GM21528 (cell line): ENCODE measurements at regions not wholly inside any gene's neighbourhood (a gene's known extent, or its start where the extent isn't known, plus 50 kb on each side); places are given as distances from the start of the nearest gene placed in this dataset.
"Not testable (repeated sequence)": the region's sequence is repeated elsewhere in the genome, so short reads cannot be mapped to it uniquely, and the experiment has no call there.

Experiments
- ATAC-seq: cut with Tn5 transposase; IDR thresholded peaks from one replicate; pipeline ENCODE4 v1.9.1; 2021; ENCODE audit warnings: mild to moderate bottlenecking, moderate library complexity; ENCODE audit not compliant: unreplicated experiment, low FRiP score

DNA sequence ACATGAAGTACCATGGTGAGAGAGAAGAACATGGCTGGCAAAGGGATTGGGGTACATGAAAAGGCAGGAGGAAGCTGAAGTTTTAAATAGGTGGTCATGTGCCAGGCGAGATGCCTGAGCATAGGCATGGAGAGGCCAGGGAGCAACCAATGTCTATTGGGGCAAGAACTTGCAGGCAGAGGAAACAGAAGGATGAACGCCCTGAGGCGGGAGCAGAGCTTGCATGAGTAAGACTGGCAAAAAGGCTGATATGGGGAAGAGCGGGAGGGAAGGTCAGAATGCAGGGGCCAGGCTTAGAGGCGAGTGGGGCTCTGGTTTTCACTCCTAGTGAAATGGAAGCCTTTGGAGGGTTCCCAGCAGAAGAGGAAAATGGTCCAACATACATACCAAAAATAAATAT is 52.5 kb upstream of the VSTM5 start:
- ATAC-seq = no peak

DNA sequence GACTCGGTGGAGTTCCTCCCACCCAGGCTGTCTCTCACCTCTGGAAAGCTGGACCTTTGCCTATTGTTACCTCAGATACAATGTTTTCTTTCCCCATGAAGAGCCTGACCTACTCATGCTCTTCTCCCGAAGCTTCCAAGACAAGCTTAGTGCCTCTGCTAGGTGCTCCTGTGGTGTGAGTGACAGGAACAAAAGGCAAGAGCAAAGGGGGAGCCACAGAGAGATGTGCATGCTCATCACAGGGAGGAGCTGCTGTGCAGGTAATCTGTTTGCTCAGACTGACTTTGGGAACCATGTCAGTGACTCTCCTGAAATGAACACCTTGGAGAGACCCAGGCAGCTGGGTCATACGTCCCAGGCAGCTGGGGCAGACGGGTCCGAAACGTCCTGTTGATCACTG is 53.6 kb upstream of the VSTM5 start:
- no peak for ATAC-seq

DNA sequence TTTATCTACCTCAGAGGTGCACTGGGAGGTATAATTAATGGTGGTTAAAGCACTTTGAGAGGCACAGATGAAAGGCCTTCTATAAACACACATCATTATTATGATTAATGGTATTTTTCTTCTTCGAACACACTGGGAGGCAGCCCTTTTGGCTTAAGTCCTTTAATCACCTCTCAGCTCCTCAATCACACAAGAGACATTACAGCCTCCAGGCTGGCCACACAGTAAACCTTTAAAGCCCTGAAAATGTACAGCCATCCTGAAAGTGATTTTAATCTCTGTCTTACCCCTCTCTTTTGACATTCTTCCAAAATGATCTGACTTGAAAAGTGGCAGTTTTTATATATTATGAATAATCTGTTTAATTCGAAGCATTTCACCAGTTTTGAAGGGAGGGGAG is 54.3 kb upstream of the VSTM5 start:
- no peak for ATAC-seq

- no peak for ATAC-seq
Measured at GRCh38 chr11:93905384-93905783, 55.0 kb upstream of the VSTM5 start.

DNA sequence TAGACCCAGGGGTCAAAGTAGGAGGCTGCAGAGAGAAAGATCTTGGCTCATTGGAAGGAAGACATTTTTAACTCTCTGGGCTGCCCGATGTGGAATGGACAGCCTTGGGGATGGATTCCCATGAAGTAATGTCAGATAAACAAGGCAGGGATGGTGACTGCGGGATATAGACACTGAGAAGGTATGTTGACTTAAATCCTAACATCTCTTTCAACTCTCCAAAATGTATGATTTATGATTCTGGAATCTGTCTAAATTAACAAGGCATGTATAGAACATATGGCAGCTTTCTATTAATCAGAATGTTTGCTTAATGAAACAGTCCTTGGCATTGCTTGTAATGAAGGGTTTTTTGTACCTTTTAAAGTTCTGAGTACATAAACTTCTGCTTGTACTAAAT is 56.1 kb upstream of the VSTM5 start:
- no peak for ATAC-seq

DNA sequence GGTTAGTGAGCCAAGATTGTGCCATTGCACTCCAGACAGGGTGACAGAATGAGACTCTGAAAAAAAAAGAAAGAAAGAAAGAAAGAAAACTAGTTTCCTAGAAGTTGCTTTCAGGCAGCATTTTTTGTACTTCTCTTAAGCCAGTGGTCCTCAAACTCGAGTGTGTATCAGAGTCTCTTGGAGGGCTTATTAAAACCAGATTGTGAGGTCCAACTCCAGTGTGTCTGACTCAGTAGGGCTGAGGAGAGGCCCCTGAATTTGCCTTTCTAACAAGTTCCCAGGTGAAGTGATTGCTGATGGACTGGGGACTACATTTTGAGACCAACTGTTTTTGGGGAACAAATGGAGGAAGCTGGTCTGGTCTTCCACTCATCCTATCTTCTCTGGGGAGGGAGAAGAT is 57.5 kb upstream of the VSTM5 start:
- ATAC-seq = no peak

DNA sequence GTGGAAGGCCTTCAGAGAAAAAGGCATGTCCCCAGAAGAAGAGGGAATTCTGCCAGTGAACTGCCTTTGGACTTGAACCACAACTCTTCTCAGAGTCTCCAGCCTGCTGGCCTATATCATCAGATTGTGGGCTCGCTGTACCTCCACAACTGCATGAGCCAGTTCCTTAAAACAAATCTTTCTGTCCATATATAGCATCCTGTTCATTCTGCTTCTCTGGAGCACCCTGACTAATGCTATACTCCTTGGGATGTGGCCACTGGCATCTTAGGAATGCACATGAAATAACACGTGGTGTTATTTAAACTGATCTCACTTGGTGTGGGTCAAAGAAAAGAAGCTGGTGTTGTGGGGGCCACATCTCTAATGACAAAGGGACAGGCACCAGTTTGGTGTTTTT is 58.3 kb upstream of the VSTM5 start:
- ATAC-seq = no peak

GRCh38 chr11:93917673-93918072 is 67.3 kb upstream of the VSTM5 start:
- ATAC-seq = no peak

DNA sequence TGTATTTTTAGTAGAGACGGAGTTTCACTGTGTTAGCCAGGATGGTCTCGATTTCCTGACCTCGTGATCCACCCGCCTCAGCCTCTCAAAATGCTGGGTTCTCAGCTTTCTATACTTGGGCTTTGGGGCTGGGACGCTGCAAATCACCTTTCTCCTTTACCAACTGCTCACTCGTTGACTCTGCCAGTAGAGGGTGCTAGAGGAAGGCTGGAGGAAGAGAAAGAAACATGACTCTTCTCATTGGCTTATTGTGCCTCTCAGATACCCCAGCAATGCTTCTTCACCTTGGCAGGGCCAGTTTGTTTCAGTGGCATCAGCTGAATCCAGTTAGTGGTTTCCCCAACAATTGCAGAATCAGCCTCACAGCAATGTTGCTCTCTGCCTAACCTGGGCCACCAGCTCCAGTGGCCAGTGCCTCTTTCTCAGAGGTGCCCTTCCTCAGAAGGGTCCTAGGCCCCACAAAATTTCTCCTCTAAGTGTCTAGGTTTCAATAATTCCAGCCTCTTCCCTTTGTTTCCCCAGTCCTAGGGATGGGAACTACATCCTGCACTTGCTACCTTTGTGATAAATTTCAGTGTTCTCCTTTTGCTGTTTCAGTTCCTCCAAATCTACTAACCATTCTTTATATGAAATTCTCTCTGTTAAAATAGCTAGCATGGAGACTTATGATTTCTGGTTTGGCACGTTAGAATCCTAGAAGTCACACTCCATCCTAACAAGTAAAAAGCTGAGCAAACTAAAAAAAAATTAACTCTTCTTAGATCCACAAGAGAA is 71.5 kb upstream of the VSTM5 start:
- peak; percentile 75 for ATAC-seq

- ATAC-seq = no peak
Measured at GRCh38 chr11:93922830-93923229, 72.4 kb upstream of the VSTM5 start.

DNA sequence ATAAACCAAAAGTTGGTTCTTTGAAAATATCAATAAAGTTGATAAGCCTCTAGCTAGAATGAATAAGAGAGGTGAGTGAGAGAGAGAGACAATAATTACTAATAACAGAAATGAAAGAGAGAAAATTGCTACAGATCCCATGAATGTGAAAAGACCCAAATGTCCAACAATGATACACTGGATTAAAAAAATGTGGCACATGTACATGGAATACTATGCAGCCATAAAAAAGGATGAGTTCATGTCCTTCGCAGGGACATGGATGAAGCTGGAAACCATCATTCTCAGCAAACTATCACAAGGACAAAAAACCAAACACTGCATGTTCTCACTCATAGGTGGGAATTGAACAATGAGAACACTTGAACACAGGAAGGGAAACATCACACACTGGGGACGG is 75.7 kb upstream of the VSTM5 start:
- ATAC-seq = not testable (repeated sequence)

GRCh38 chr11:93929407-93929806 is 79.0 kb upstream of the VSTM5 start:
- no peak for ATAC-seq

GRCh38 chr11:93933230-93933629 is 82.8 kb upstream of the VSTM5 start:
- no peak for ATAC-seq

DNA sequence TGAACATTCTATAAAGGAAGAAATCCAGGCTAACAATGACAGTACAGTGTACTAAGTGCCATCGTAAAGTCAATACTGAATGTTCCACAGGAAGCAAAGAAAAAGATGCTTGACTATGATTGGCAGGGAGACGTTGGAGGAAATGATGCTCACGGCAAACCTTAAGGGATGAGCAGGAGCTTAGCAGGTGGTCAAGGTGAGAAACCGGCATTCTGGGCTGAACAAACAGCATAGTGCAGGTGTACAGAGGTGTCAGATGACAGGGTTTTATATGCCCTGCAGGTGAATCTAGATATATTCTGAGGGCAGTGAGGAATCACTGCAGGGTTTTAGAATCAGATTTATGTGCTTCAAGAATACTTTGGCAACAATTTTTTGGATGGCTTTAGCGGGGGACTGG is 85.3 kb upstream of the HEPHL1 start:
- ATAC-seq = no peak

DNA sequence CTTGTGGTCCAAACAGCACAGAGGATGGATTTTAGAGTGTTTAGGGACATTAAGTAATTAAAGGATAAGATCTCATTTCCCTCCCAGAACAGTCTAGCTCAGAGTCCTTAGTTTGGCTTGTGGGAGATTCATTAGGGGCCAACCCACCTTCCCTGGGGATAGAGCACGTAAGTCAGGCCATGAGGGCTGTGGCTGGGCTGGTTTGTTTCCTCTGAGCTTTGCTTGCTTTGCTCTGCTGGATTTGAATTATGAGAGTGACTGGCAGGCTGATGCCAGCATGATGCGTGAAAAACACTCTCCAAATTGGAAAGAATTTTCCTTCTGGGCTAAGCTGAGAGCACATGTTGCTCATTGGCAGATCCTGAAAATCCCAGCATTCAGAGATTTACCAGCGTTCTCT is 84.7 kb upstream of the HEPHL1 start:
- ATAC-seq = no peak

DNA sequence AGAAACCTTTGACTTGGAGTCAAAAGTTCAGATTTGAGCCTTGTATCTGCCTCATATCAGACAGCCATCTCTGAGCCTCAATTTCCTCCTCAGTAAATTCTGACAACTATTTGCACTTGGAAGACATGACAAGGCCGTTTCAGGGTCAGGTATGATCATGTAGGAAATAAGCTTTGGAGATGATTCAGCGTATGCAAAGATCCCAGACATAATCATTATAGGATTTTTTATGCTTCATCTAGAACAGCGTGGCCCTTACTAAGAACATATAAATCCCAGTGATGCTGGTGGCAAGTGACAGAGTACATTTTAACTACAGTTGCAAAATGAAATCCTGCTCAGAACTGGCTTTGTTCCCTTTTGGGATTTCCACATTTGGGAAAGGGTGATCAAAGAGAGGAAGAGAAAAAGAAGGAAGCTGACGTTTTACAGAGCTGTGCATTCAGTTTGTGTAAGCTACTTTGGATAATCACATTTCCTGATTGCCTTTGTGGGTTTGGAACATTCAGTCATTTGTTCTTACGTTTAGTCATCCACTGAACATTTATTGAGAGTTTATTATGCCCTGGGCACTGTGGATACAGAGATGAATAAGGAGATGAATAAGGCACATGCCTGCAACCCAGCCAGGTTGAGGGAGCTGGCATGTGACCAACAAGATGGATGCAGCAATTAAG is 81.9 kb upstream of the HEPHL1 start:
- ATAC-seq = no peak

GRCh38 chr11:93940395-93940794 is 80.8 kb upstream of the HEPHL1 start:
- ATAC-seq = no peak

- ATAC-seq = no peak
Measured at GRCh38 chr11:93942176-93942575, 79.0 kb upstream of the HEPHL1 start.

DNA sequence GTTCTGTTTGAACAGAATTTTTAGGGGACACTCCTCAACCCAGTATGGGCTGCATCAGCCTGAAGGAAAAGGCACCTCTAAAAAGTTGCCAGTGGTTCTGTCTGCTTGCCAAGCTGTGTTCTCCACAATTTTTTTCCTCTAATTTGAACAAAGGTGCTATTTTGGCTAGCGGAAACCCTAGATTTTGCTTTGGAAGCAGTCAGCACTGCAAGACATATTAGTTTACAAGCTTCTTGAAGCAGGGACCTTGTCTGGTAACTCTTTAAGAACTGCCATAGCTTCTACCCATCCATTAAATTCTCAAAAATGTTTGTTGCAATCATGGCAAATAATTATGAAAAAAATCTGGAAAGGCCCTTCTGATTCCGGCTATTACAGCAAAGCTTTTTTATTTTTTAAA is 75.6 kb upstream of the HEPHL1 start:
- ATAC-seq = no peak

DNA sequence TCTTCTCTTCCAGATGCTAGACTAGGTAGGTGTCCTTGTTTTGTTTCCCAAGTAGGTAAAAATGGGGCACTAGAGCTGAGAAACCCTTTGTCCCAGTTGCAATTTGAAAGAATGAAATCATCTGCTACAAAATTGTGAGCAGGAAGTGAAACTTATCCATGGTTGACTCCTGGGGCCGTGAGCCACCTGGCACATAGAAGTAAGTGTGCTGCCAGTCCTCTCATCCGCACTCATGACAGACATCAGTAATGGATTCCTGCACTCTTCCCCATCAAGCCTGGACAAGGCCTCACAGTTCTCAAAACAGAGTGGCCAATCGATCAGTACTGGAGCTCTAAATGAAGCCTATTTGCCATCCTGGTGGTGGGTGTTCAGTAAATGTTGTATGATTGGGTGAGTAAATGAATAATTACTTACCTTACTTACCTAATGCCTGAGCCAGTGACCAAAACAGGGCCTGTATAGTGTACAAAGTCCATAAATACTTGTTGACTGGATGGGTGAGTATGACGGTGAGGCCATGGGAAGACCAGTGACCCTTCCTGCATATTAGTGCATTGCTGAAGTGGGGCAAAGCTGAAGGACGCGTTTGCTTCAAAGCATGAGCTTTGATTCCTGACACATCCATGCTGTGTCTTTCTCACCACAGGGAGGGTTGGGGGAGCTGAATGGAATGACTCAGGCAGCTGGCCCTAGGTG is 68.9 kb upstream of the HEPHL1 start:
- ATAC-seq = no peak

DNA sequence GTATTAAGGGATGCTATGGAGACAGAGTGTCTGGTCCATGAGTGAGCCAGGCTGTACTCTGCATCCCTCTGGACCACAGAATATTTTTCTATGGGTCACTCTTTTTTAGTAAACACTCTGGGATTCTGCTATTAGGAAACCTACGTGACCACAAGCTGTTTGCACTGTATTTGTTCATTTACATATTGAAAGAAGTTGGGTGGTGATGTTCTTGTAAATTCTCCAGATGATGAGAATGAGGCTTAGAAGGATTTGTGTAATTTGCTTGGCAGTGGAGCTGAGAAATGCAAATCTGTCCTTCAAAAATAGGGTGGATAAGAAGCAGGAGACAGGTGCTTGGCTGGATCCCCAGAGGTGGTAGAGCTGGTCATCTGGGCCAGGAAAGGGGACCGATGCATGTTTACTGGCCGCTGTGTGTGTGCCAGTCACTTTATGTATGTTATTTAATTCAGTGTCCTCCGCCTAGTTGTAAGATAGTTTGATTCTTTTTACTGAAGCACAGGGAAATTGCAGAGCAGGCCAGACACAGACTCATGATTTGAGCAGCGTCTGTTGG is 63.7 kb upstream of the HEPHL1 start:
- ATAC-seq = no peak
